GM23338 (cell line): ENCODE measurements at regions not wholly inside any gene's neighbourhood (a gene's known extent, or its start where the extent isn't known, plus 50 kb on each side); places are given as distances from the start of the nearest gene placed in this dataset.

Experiments used
- ATAC-seq: fragments of 200-7000 bp; cut with Tn5 transposase; 3 replicates; pipeline ENCODE4 v1.9.1; 2020
- DNase-seq: peaks from one replicate; pipeline ENCODE4 v3.0.0-alpha.2; 2015; ENCODE audit warnings: low spot score
- H2AFZ ChIP-seq: fragments of 200-600 bp; sonication (generic); 2 replicates; pipeline ENCODE4 v1.8.0; 2016; ENCODE audit warnings: antibody characterized with exemption, mild to moderate bottlenecking, moderate library complexity
- H3F3A ChIP-seq: fragments of 200-600 bp; sonication (generic); replicated peaks from 2 replicates; pipeline ENCODE4 v1.8.0; 2017; ENCODE audit warnings: antibody characterized with exemption, mixed run types, low read depth
- H3K27ac ChIP-seq: fragments of 200-600 bp; sonication (generic); 2 replicates; pipeline ENCODE4 v1.6.1; 2016; ENCODE audit warnings: low read depth
- H3K27me3 ChIP-seq: fragments of 200-600 bp; sonication (generic); 2 replicates; pipeline ENCODE4 v1.8.0; 2016; ENCODE audit warnings: mild to moderate bottlenecking, mixed run types, moderate library complexity; ENCODE audit not compliant: insufficient read depth
- H3K36me3 ChIP-seq: fragments of 200-600 bp; sonication (generic); 2 replicates; pipeline ENCODE4 v1.8.0; 2016; ENCODE audit warnings: mild to moderate bottlenecking; ENCODE audit not compliant: insufficient read depth
- H3K4me1 ChIP-seq: fragments of 200-600 bp; sonication (generic); 2 replicates; pipeline ENCODE4 v1.8.0; 2016; ENCODE audit warnings: mild to moderate bottlenecking, moderate library complexity; ENCODE audit not compliant: insufficient read depth
- H3K4me2 ChIP-seq: fragments of 200-600 bp; sonication (generic); 2 replicates; pipeline ENCODE4 v1.7.1; 2017; ENCODE audit warnings: mixed run types
- H3K4me3 ChIP-seq: fragments of 200-600 bp; sonication (generic); 2 replicates; pipeline ENCODE4 v1.6.1; 2016; ENCODE audit warnings: mixed run types
- H3K79me2 ChIP-seq: fragments of 200-600 bp; sonication (generic); replicated peaks from 2 replicates; pipeline ENCODE4 v1.8.0; 2017; ENCODE audit warnings: mild to moderate bottlenecking; ENCODE audit not compliant: insufficient read depth
- H3K9me2 ChIP-seq: fragments of 200-600 bp; sonication (generic); 2 replicates; pipeline ENCODE4 v1.8.0; 2017; ENCODE audit not compliant: insufficient read depth
- H4K20me1 ChIP-seq: fragments of 200-600 bp; sonication (generic); replicated peaks from 2 replicates; pipeline ENCODE4 v1.8.0; 2017; ENCODE audit warnings: mild to moderate bottlenecking; ENCODE audit not compliant: insufficient read depth
- H3K27ac Mint-ChIP-seq: 2 replicates; pipeline ENCODE4 v1.8.0; 2020; ENCODE audit warnings: inconsistent platforms, mild to moderate bottlenecking, moderate library complexity, mixed read lengths
- H3K27me3 Mint-ChIP-seq: 3 replicates; pipeline ENCODE4 v1.8.0; 2022; ENCODE audit warnings: low read depth, mild to moderate bottlenecking, moderate library complexity, mixed read lengths, inconsistent platforms; ENCODE audit not compliant: insufficient read depth, poor library complexity
- H3K36me3 Mint-ChIP-seq: 3 replicates; pipeline ENCODE4 v1.8.0; 2021; ENCODE audit warnings: low read depth, mild to moderate bottlenecking, inconsistent platforms, moderate library complexity, mixed read lengths
- H3K4me1 Mint-ChIP-seq: 3 replicates; pipeline ENCODE4 v1.8.0; 2020; ENCODE audit warnings: mild to moderate bottlenecking, inconsistent platforms, mixed read lengths
- H3K4me3 Mint-ChIP-seq: 3 replicates; pipeline ENCODE4 v1.8.0; 2021; ENCODE audit warnings: moderate library complexity, mild to moderate bottlenecking, inconsistent platforms, mixed read lengths
- H3K9me3 Mint-ChIP-seq: 3 replicates; pipeline ENCODE4 v1.8.0; 2020; ENCODE audit warnings: moderate library complexity, mild to moderate bottlenecking, inconsistent platforms, mixed read lengths
- CREB1 ChIP-seq: fragments of 250-450 bp; sonication (Bioruptor Pico); IDR thresholded peaks from 2 replicates; pipeline ENCODE4 v1.5.0; 2020; ENCODE audit warnings: low read depth, mild to moderate bottlenecking, moderate library complexity
- ETS1 ChIP-seq: IDR thresholded peaks from 2 replicates; pipeline ENCODE4 v1.6.1; 2016; ENCODE audit warnings: antibody characterized with exemption
- EZH2 ChIP-seq: fragments of 200-600 bp; sonication (generic); IDR thresholded peaks from one replicate; pipeline ENCODE4 v1.8.0; 2017; ENCODE audit warnings: antibody characterized with exemption, mild to moderate bottlenecking, low read depth; ENCODE audit not compliant: unreplicated experiment
- EZH2phosphoT487 ChIP-seq: fragments of 200-600 bp; sonication (generic); IDR thresholded peaks from one replicate; pipeline ENCODE4 v1.8.1; 2018; ENCODE audit warnings: antibody characterized with exemption; ENCODE audit not compliant: unreplicated experiment
- JUNB ChIP-seq: IDR thresholded peaks from one replicate; pipeline ENCODE4 v1.6.1; 2016; ENCODE audit warnings: antibody characterized with exemption; ENCODE audit not compliant: unreplicated experiment
- NANOG ChIP-seq: IDR thresholded peaks from 2 replicates; pipeline ENCODE4 v1.6.1; 2016; ENCODE audit warnings: antibody characterized with exemption, borderline replicate concordance
- POLR2AphosphoS5 ChIP-seq: IDR thresholded peaks from 2 replicates; pipeline ENCODE4 v1.6.1; 2016; ENCODE audit warnings: antibody characterized with exemption, low read depth
- STAT1 ChIP-seq: IDR thresholded peaks from one replicate; pipeline ENCODE4 v1.6.1; 2016; ENCODE audit warnings: antibody characterized with exemption; ENCODE audit not compliant: unreplicated experiment
- ZNF114 ChIP-seq: fragments of 250-450 bp; sonication (Bioruptor Pico); IDR thresholded peaks from 2 replicates; pipeline ENCODE4 v1.5.0; 2020; ENCODE audit warnings: mild to moderate bottlenecking, moderate library complexity
- ZNF331 ChIP-seq: fragments of 250-450 bp; sonication (Bioruptor Pico); IDR thresholded peaks from 2 replicates; pipeline ENCODE4 v1.5.0; 2020; ENCODE audit warnings: low read depth, mild to moderate bottlenecking, moderate library complexity
- TF ChIP-seq, protein P1 (sequence below), 2 experiments: fragments of 200-600 bp in 1 of 2; sonication (generic) in 1 of 2; conservative IDR thresholded peaks; 2 replicates each; pipeline versions ENCODE4 v1.5.1 to v1.6.1; 2016 to 2017; ENCODE audit warnings: antibody characterized with exemption in 2 of 2, low read depth in 2 of 2, mild to moderate bottlenecking in 2 of 2, moderate library complexity in 1 of 2
- TF ChIP-seq, protein P2 (sequence below): IDR thresholded peaks from one replicate; pipeline ENCODE4 v1.6.1; 2018; ENCODE audit warnings: antibody characterized with exemption; ENCODE audit not compliant: unreplicated experiment
- TF ChIP-seq, protein P3 (sequence below): fragments of 250-450 bp; sonication (Bioruptor Pico); IDR thresholded peaks from 2 replicates; pipeline ENCODE4 v1.5.0; 2020; ENCODE audit warnings: mild to moderate bottlenecking, moderate library complexity

DNA sequence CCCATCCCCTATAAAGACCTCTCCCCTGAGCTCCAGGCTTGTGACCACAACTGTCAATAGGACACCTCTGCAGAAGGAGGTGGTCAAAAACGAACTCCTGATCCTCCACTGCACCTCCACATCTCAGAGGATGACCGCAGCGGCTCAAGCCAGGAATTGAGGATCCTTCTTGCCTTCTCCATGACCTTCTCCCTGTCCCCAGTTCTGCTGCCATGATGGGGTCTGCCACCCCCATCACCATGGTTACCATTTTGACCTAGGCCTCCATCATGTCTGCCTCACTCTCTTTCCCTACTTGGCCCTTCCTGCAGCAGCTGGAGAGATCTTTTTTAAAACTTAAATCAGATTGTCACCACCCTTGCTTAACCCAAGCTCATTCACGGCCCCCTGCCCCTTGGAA is 81.3 kb upstream of the LINGO1 start (continued):
- TF ChIP-seq ETS1: no peak

DNA sequence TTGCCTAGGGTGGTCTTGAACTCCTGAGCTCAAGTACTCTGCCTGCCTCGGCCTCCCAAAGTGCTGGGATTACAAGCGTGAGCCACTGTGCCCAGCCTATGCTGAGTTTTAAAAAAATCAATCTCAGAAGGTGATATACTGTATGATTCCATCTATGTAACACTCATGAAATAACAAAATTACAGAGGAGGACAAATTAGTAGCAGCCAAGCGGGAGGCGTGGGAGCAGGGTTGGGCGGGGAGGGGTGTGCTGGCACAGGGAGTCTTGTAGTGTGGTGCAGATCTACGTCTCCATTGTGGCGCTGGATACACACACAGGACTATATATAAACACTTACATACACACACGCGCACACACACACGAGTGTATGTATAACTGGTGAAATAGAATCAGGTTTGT is 80.6 kb upstream of the LINGO1 start:
- H3K4me3 ChIP-seq: no peak overlapping the region
- Mint-ChIP-seq H3K4me1 (peaks cover 20% of the 10 kb centered on the region), H3K4me3 (no peak overlapping the region), H3K27me3 (peaks cover 3% of the 10 kb centered on the region), H3K36me3 (no peaks in the 10 kb centered on the region), H3K27ac (no peak overlapping the region), H3K9me3 (no peaks in the 10 kb centered on the region)
- no peaks in the 10 kb centered on the region for H3K9me2 ChIP-seq
- no peaks in the 10 kb centered on the region for H3K79me2 ChIP-seq
- no peak overlapping the region for H3K4me2 ChIP-seq
- TF ChIP-seq JUNB (no peak), ZNF331 (CRISPR knock-in tag) (no peak), CREB1 (CRISPR knock-in tag) (no peak), NANOG (no peak), ETS1 (no peak), ZNF114 (no peak), EZH2phosphoT487 (no peak), POLR2AphosphoS5 (no peak), EZH2 (no peak), STAT1 (no peak)
- TF ChIP-seq, protein P1, sequence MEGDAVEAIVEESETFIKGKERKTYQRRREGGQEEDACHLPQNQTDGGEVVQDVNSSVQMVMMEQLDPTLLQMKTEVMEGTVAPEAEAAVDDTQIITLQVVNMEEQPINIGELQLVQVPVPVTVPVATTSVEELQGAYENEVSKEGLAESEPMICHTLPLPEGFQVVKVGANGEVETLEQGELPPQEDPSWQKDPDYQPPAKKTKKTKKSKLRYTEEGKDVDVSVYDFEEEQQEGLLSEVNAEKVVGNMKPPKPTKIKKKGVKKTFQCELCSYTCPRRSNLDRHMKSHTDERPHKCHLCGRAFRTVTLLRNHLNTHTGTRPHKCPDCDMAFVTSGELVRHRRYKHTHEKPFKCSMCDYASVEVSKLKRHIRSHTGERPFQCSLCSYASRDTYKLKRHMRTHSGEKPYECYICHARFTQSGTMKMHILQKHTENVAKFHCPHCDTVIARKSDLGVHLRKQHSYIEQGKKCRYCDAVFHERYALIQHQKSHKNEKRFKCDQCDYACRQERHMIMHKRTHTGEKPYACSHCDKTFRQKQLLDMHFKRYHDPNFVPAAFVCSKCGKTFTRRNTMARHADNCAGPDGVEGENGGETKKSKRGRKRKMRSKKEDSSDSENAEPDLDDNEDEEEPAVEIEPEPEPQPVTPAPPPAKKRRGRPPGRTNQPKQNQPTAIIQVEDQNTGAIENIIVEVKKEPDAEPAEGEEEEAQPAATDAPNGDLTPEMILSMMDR (conservative IDR thresholded peaks at IDR 0.05; ENCODE audit: low read depth in 2 of 2): no peak
- TF ChIP-seq, protein P2, sequence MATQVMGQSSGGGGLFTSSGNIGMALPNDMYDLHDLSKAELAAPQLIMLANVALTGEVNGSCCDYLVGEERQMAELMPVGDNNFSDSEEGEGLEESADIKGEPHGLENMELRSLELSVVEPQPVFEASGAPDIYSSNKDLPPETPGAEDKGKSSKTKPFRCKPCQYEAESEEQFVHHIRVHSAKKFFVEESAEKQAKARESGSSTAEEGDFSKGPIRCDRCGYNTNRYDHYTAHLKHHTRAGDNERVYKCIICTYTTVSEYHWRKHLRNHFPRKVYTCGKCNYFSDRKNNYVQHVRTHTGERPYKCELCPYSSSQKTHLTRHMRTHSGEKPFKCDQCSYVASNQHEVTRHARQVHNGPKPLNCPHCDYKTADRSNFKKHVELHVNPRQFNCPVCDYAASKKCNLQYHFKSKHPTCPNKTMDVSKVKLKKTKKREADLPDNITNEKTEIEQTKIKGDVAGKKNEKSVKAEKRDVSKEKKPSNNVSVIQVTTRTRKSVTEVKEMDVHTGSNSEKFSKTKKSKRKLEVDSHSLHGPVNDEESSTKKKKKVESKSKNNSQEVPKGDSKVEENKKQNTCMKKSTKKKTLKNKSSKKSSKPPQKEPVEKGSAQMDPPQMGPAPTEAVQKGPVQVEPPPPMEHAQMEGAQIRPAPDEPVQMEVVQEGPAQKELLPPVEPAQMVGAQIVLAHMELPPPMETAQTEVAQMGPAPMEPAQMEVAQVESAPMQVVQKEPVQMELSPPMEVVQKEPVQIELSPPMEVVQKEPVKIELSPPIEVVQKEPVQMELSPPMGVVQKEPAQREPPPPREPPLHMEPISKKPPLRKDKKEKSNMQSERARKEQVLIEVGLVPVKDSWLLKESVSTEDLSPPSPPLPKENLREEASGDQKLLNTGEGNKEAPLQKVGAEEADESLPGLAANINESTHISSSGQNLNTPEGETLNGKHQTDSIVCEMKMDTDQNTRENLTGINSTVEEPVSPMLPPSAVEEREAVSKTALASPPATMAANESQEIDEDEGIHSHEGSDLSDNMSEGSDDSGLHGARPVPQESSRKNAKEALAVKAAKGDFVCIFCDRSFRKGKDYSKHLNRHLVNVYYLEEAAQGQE: no peak
- TF ChIP-seq, protein P3, sequence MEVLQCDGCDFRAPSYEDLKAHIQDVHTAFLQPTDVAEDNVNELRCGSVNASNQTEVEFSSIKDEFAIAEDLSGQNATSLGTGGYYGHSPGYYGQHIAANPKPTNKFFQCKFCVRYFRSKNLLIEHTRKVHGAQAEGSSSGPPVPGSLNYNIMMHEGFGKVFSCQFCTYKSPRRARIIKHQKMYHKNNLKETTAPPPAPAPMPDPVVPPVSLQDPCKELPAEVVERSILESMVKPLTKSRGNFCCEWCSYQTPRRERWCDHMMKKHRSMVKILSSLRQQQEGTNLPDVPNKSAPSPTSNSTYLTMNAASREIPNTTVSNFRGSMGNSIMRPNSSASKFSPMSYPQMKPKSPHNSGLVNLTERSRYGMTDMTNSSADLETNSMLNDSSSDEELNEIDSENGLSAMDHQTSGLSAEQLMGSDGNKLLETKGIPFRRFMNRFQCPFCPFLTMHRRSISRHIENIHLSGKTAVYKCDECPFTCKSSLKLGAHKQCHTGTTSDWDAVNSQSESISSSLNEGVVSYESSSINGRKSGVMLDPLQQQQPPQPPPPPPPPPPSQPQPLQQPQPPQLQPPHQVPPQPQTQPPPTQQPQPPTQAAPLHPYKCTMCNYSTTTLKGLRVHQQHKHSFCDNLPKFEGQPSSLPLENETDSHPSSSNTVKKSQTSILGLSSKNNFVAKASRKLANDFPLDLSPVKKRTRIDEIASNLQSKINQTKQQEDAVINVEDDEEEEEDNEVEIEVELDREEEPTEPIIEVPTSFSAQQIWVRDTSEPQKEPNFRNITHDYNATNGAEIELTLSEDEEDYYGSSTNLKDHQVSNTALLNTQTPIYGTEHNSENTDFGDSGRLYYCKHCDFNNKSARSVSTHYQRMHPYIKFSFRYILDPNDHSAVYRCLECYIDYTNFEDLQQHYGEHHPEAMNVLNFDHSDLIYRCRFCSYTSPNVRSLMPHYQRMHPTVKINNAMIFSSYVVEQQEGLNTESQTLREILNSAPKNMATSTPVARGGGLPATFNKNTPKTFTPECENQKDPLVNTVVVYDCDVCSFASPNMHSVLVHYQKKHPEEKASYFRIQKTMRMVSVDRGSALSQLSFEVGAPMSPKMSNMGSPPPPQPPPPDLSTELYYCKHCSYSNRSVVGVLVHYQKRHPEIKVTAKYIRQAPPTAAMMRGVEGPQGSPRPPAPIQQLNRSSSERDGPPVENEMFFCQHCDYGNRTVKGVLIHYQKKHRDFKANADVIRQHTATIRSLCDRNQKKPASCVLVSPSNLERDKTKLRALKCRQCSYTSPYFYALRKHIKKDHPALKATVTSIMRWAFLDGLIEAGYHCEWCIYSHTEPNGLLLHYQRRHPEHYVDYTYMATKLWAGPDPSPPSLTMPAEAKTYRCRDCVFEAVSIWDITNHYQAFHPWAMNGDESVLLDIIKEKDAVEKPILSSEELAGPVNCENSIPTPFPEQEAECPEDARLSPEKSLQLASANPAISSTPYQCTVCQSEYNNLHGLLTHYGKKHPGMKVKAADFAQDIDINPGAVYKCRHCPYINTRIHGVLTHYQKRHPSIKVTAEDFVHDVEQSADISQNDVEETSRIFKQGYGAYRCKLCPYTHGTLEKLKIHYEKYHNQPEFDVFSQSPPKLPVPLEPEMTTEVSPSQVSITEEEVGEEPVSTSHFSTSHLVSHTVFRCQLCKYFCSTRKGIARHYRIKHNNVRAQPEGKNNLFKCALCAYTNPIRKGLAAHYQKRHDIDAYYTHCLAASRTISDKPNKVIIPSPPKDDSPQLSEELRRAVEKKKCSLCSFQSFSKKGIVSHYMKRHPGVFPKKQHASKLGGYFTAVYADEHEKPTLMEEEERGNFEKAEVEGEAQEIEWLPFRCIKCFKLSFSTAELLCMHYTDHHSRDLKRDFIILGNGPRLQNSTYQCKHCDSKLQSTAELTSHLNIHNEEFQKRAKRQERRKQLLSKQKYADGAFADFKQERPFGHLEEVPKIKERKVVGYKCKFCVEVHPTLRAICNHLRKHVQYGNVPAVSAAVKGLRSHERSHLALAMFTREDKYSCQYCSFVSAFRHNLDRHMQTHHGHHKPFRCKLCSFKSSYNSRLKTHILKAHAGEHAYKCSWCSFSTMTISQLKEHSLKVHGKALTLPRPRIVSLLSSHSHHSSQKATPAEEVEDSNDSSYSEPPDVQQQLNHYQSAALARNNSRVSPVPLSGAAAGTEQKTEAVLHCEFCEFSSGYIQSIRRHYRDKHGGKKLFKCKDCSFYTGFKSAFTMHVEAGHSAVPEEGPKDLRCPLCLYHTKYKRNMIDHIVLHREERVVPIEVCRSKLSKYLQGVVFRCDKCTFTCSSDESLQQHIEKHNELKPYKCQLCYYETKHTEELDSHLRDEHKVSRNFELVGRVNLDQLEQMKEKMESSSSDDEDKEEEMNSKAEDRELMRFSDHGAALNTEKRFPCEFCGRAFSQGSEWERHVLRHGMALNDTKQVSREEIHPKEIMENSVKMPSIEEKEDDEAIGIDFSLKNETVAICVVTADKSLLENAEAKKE (CRISPR knock-in tag): no peak
- H3K27me3 ChIP-seq: no peaks in the 10 kb centered on the region
- no peaks in the 10 kb centered on the region for H3K4me1 ChIP-seq
- H3K27ac ChIP-seq: no peak overlapping the region
- no peaks in the 10 kb centered on the region for H3F3A ChIP-seq
- H2AFZ ChIP-seq: no peak overlapping the region
- no peak for ATAC-seq
- H4K20me1 ChIP-seq: no peaks in the 10 kb centered on the region
- no peaks in the 10 kb centered on the region for H3K36me3 ChIP-seq
- no peak for DNase-seq
